NB4 (cell line): ENCODE measurements at regions not wholly inside any gene's neighbourhood (a gene's known extent, or its start where the extent isn't known, plus 50 kb on each side); places are given as distances from the start of the nearest gene placed in this dataset.

Experiments used
- POLR2A ChIP-seq: IDR thresholded peaks from 2 replicates; pipeline ENCODE4 v1.6.1; 2011; ENCODE audit warnings: mild to moderate bottlenecking; ENCODE audit not compliant: insufficient read length; ENCODE audit errors: extremely low read depth
- TF ChIP-seq, protein P1 (sequence below): IDR thresholded peaks from one replicate; pipeline ENCODE4 v1.5.1; 2012; ENCODE audit warnings: low read depth, low read length

GRCh38 chr6:137666202-137666774 is 172.1 kb upstream of the OLIG3 start:
- TF ChIP-seq, protein P1, sequence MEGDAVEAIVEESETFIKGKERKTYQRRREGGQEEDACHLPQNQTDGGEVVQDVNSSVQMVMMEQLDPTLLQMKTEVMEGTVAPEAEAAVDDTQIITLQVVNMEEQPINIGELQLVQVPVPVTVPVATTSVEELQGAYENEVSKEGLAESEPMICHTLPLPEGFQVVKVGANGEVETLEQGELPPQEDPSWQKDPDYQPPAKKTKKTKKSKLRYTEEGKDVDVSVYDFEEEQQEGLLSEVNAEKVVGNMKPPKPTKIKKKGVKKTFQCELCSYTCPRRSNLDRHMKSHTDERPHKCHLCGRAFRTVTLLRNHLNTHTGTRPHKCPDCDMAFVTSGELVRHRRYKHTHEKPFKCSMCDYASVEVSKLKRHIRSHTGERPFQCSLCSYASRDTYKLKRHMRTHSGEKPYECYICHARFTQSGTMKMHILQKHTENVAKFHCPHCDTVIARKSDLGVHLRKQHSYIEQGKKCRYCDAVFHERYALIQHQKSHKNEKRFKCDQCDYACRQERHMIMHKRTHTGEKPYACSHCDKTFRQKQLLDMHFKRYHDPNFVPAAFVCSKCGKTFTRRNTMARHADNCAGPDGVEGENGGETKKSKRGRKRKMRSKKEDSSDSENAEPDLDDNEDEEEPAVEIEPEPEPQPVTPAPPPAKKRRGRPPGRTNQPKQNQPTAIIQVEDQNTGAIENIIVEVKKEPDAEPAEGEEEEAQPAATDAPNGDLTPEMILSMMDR, result no peak
- no peak for TF ChIP-seq POLR2A
